ENCODE measurements at regions not wholly inside any gene's neighbourhood (a gene's known extent, or its start where the extent isn't known, plus 50 kb on each side); places are given as distances from the start of the nearest gene placed in this dataset.

DNA sequence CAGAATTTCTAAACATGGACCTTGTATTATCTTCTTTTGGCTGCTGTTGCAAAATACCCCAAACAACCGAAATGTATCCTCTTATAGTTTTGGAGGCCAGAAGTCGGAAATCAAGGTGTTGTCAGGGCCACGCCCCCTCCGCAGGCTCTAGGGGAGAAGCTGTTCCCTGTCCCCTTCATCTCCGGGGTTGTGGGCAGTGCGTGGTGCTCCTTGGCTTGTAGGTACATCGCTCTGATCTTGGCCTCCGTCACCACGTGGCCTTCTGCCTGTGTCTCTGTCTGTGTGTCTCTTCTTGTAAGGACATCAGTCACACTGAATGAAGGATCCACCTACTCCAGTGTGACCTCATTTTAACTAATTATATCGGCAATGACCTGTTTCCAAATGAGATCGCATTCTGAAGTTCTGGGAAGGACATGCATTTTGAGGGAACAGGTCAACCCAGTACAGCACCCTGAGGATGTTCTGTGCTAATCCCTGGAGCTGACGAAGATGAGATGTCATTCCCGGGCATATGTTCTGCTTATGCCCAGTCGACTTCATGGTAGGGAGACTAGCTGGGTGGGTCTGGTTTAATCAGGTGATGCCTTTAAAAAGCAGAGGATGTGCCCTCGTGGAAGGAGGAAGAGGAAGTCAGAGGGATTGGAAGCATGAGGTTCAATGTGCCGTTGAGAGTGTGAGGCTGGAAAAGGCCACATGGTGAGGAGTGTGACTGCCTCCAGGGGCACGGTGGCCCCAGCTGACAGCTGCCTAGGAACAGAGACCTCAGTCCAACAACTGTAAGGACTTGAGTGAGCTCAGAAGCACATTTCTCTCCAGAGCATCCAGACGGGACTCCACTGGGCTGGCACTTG, 531.1 kb downstream of the TBC1D22A start:
- Mint-ChIP-seq H3K4me3 (no peak overlapping the region), H3K27me3 (ENCODE audit: insufficient read depth, low read depth, poor library complexity) (peaks cover 5% of the 10 kb centered on the region), H3K9me3 (peaks cover 98% of the 10 kb centered on the region), H3K4me1 (no peaks in the 10 kb centered on the region), H3K36me3 (ENCODE audit: low read depth) (peaks cover 62% of the 10 kb centered on the region), H3K27ac (no peak overlapping the region)
- DNase-seq (ENCODE audit: low spot score) (no peak), ATAC-seq (no peak)
- no peaks in the 10 kb centered on the region for H3K36me3 ChIP-seq (ENCODE audit: insufficient read depth)
- TF ChIP-seq, protein P1, sequence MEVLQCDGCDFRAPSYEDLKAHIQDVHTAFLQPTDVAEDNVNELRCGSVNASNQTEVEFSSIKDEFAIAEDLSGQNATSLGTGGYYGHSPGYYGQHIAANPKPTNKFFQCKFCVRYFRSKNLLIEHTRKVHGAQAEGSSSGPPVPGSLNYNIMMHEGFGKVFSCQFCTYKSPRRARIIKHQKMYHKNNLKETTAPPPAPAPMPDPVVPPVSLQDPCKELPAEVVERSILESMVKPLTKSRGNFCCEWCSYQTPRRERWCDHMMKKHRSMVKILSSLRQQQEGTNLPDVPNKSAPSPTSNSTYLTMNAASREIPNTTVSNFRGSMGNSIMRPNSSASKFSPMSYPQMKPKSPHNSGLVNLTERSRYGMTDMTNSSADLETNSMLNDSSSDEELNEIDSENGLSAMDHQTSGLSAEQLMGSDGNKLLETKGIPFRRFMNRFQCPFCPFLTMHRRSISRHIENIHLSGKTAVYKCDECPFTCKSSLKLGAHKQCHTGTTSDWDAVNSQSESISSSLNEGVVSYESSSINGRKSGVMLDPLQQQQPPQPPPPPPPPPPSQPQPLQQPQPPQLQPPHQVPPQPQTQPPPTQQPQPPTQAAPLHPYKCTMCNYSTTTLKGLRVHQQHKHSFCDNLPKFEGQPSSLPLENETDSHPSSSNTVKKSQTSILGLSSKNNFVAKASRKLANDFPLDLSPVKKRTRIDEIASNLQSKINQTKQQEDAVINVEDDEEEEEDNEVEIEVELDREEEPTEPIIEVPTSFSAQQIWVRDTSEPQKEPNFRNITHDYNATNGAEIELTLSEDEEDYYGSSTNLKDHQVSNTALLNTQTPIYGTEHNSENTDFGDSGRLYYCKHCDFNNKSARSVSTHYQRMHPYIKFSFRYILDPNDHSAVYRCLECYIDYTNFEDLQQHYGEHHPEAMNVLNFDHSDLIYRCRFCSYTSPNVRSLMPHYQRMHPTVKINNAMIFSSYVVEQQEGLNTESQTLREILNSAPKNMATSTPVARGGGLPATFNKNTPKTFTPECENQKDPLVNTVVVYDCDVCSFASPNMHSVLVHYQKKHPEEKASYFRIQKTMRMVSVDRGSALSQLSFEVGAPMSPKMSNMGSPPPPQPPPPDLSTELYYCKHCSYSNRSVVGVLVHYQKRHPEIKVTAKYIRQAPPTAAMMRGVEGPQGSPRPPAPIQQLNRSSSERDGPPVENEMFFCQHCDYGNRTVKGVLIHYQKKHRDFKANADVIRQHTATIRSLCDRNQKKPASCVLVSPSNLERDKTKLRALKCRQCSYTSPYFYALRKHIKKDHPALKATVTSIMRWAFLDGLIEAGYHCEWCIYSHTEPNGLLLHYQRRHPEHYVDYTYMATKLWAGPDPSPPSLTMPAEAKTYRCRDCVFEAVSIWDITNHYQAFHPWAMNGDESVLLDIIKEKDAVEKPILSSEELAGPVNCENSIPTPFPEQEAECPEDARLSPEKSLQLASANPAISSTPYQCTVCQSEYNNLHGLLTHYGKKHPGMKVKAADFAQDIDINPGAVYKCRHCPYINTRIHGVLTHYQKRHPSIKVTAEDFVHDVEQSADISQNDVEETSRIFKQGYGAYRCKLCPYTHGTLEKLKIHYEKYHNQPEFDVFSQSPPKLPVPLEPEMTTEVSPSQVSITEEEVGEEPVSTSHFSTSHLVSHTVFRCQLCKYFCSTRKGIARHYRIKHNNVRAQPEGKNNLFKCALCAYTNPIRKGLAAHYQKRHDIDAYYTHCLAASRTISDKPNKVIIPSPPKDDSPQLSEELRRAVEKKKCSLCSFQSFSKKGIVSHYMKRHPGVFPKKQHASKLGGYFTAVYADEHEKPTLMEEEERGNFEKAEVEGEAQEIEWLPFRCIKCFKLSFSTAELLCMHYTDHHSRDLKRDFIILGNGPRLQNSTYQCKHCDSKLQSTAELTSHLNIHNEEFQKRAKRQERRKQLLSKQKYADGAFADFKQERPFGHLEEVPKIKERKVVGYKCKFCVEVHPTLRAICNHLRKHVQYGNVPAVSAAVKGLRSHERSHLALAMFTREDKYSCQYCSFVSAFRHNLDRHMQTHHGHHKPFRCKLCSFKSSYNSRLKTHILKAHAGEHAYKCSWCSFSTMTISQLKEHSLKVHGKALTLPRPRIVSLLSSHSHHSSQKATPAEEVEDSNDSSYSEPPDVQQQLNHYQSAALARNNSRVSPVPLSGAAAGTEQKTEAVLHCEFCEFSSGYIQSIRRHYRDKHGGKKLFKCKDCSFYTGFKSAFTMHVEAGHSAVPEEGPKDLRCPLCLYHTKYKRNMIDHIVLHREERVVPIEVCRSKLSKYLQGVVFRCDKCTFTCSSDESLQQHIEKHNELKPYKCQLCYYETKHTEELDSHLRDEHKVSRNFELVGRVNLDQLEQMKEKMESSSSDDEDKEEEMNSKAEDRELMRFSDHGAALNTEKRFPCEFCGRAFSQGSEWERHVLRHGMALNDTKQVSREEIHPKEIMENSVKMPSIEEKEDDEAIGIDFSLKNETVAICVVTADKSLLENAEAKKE (CRISPR knock-in tag; IDR thresholded peaks at IDR 0.05): no peak
- no peak for TF ChIP-seq NANOG (IDR thresholded peaks at IDR 0.05; ENCODE audit: borderline replicate concordance)
- TF ChIP-seq EZH2phosphoT487 (IDR thresholded peaks at IDR 0.05; ENCODE audit: unreplicated experiment): no peak
- no peak for TF ChIP-seq JUNB (IDR thresholded peaks at IDR 0.05; ENCODE audit: unreplicated experiment)
- no peak for TF ChIP-seq POLR2AphosphoS5 (IDR thresholded peaks at IDR 0.05; ENCODE audit: low read depth)
- no peak for TF ChIP-seq ZNF114 (CRISPR knock-in tag; IDR thresholded peaks at IDR 0.05)
- H3K9me2 ChIP-seq (ENCODE audit: insufficient read depth): no peaks in the 10 kb centered on the region
- no peak overlapping the region for H3K4me3 ChIP-seq
- no peaks in the 10 kb centered on the region for H3K79me2 ChIP-seq (replicated peaks; ENCODE audit: insufficient read depth)
- H3K4me2 ChIP-seq: no peak overlapping the region
- no peaks in the 10 kb centered on the region for H3K4me1 ChIP-seq (ENCODE audit: insufficient read depth)
- no peak overlapping the region for H2AFZ ChIP-seq
- no peak overlapping the region for H3K27ac ChIP-seq (ENCODE audit: low read depth)
- H3K27me3 ChIP-seq (ENCODE audit: insufficient read depth): no peaks in the 10 kb centered on the region
- no peaks in the 10 kb centered on the region for H4K20me1 ChIP-seq (replicated peaks; ENCODE audit: insufficient read depth)
- no peaks in the 10 kb centered on the region for H3F3A ChIP-seq (replicated peaks; ENCODE audit: low read depth)

All from GM23338 (cell line).